Parathyroid adenoma (tissue), 2 donors: ENCODE measurements at regions not wholly inside any gene's neighbourhood (a gene's known extent, or its start where the extent isn't known, plus 50 kb on each side); places are given as distances from the start of the nearest gene placed in this dataset.

Experiments
- H2AFZ ChIP-seq: fragments of 300-600 bp; sonication (generic); one replicate; pipeline ENCODE4 v1.7.0; 2017; ENCODE audit warnings: antibody characterized with exemption, mild to moderate bottlenecking
- H3K27ac ChIP-seq: fragments of 300-600 bp; sonication (generic); one replicate; pipeline ENCODE4 v1.7.0; 2017
- H3K27me3 ChIP-seq: fragments of 300-600 bp; sonication (generic); one replicate; pipeline ENCODE4 v1.7.0; 2017; ENCODE audit warnings: low read length; ENCODE audit not compliant: control insufficient read depth, insufficient read depth
- H3K36me3 ChIP-seq: fragments of 300-600 bp; sonication (generic); one replicate; pipeline ENCODE4 v1.7.0; 2017; ENCODE audit warnings: low read length; ENCODE audit not compliant: control insufficient read depth, insufficient read depth
- H3K4me1 ChIP-seq: fragments of 300-600 bp; sonication (generic); one replicate; pipeline ENCODE4 v1.7.0; 2017; ENCODE audit warnings: control low read depth
- H3K4me2 ChIP-seq: fragments of 300-600 bp; sonication (generic); one replicate; pipeline ENCODE4 v1.7.0; 2017; ENCODE audit warnings: low read length
- H3K4me3 ChIP-seq: fragments of 300-600 bp; sonication (generic); one replicate; pipeline ENCODE4 v1.7.0; 2017; ENCODE audit warnings: low read depth, low read length
- H3K79me2 ChIP-seq: fragments of 300-600 bp; sonication (generic); one replicate; pipeline ENCODE4 v1.7.0; 2017; ENCODE audit warnings: control low read depth
- H3K9ac ChIP-seq: fragments of 300-600 bp; sonication (generic); one replicate; pipeline ENCODE4 v1.7.0; 2017; ENCODE audit warnings: mild to moderate bottlenecking
- H3K9me3 ChIP-seq: fragments of 300-600 bp; sonication (generic); one replicate; pipeline ENCODE4 v1.7.0; 2017; ENCODE audit warnings: low read length; ENCODE audit not compliant: control insufficient read depth
- CTCF ChIP-seq: fragments of 300-600 bp; sonication (generic); IDR thresholded peaks from one replicate; pipeline ENCODE4 v1.7.0; 2017; ENCODE audit warnings: antibody characterized with exemption, mild to moderate bottlenecking
- donor health status: primary hyperparathyroidism.

GRCh38 chr1:94334764-94335163 lies 83.4 kb upstream of the ABCD3 start:
- no peaks in the 10 kb centered on the region for H3K4me1 ChIP-seq
- peak overlapping the region; percentile 29 for H3K27ac ChIP-seq
- H3K9me3 ChIP-seq, result no peaks in the 10 kb centered on the region
- TF ChIP-seq CTCF, result no peak
- no peaks in the 10 kb centered on the region for H3K79me2 ChIP-seq
- H2AFZ ChIP-seq, result no peak overlapping the region
- no peaks in the 10 kb centered on the region for H3K27me3 ChIP-seq
- no peaks in the 10 kb centered on the region for H3K36me3 ChIP-seq
- no peak overlapping the region for H3K4me2 ChIP-seq
- no peak overlapping the region for H3K9ac ChIP-seq
- H3K4me3 ChIP-seq, result no peak overlapping the region

- H3K4me2 ChIP-seq, result no peak overlapping the region
- no peak overlapping the region for H2AFZ ChIP-seq
- H3K4me1 ChIP-seq, result no peaks in the 10 kb centered on the region
- no peak overlapping the region for H3K9ac ChIP-seq
- no peak for TF ChIP-seq CTCF
- H3K27ac ChIP-seq, result no peak overlapping the region
- no peaks in the 10 kb centered on the region for H3K9me3 ChIP-seq
- no peaks in the 10 kb centered on the region for H3K36me3 ChIP-seq
- no peaks in the 10 kb centered on the region for H3K79me2 ChIP-seq
- no peak overlapping the region for H3K4me3 ChIP-seq
- H3K27me3 ChIP-seq, result no peaks in the 10 kb centered on the region
These were observed 85.2 kb upstream of the ABCD3 start for GRCh38 chr1:94332952-94333351.

GRCh38 chr1:94332516-94332915 lies 85.7 kb upstream of the ABCD3 start:
- Histone ChIP-seq H3K27ac (no peak overlapping the region), H3K36me3 (no peaks in the 10 kb centered on the region), H3K4me3 (no peak overlapping the region), H3K9me3 (no peaks in the 10 kb centered on the region), H2AFZ (no peak overlapping the region), H3K79me2 (no peaks in the 10 kb centered on the region), H3K4me2 (no peak overlapping the region), H3K4me1 (no peaks in the 10 kb centered on the region), H3K27me3 (no peaks in the 10 kb centered on the region), H3K9ac (no peak overlapping the region)
- TF ChIP-seq CTCF, result no peak

GRCh38 chr1:94329986-94330385 lies 88.2 kb upstream of the ABCD3 start:
- Histone ChIP-seq H3K27ac (peak overlapping the region; percentile 24), H3K36me3 (no peaks in the 10 kb centered on the region), H3K4me1 (peaks cover 4% of the 10 kb centered on the region), H3K27me3 (no peaks in the 10 kb centered on the region), H3K4me3 (no peak overlapping the region), H3K9me3 (no peaks in the 10 kb centered on the region), H2AFZ (peak overlapping the region; percentile 68), H3K79me2 (no peaks in the 10 kb centered on the region), H3K9ac (no peak overlapping the region), H3K4me2 (no peak overlapping the region)
- peak; percentile 20 for TF ChIP-seq CTCF

GRCh38 chr1:94329276-94329675 lies 88.9 kb upstream of the ABCD3 start:
- no peak overlapping the region for H3K27ac ChIP-seq
- H3K27me3 ChIP-seq, result no peaks in the 10 kb centered on the region
- no peaks in the 10 kb centered on the region for H3K36me3 ChIP-seq
- peaks cover 4% of the 10 kb centered on the region for H3K4me1 ChIP-seq
- H3K79me2 ChIP-seq, result no peaks in the 10 kb centered on the region
- no peak for TF ChIP-seq CTCF
- H2AFZ ChIP-seq, result no peak overlapping the region
- H3K4me2 ChIP-seq, result no peak overlapping the region
- no peak overlapping the region for H3K9ac ChIP-seq
- no peaks in the 10 kb centered on the region for H3K9me3 ChIP-seq
- H3K4me3 ChIP-seq, result no peak overlapping the region
